Lung (tissue), 11 donors: ENCODE measurements at regions not wholly inside any gene's neighbourhood (a gene's known extent, or its start where the extent isn't known, plus 50 kb on each side); places are given as distances from the start of the nearest gene placed in this dataset.

Experiments used
- ATAC-seq: fragments of 200-7000 bp; cut with Tn5 transposase; one replicate; pipeline ENCODE4 v1.9.1; 2020; ENCODE audit warnings: moderate number of reproducible peaks; ENCODE audit not compliant: insufficient read depth, low FRiP score
- DNase-seq, 3 donors: peaks; one replicate each; pipeline ENCODE4 v3.0.0-alpha.2; 2013 to 2017
- H3K27ac ChIP-seq, 2 donors: one replicate each; pipeline ENCODE4 v1.5.1; 2013; ENCODE audit warnings: mild to moderate bottlenecking in 2 of 2, moderate library complexity in 2 of 2, control low read depth in 1 of 2, inconsistent platforms in 1 of 2, low read depth in 1 of 2, low read length in 1 of 2
- H3K27me3 ChIP-seq, 3 donors: one replicate each; pipeline ENCODE4 v1.5.1; 2013; ENCODE audit warnings: low read length in 2 of 3; ENCODE audit not compliant: control insufficient read depth in 3 of 3, insufficient read depth in 3 of 3
- H3K36me3 ChIP-seq, 4 donors: one replicate each; pipeline ENCODE4 v1.5.1; 2013; ENCODE audit warnings: low read length in 4 of 4, mild to moderate bottlenecking in 1 of 4, moderate library complexity in 1 of 4; ENCODE audit not compliant: control insufficient read depth in 4 of 4, insufficient read depth in 4 of 4
- H3K4me1 ChIP-seq, 5 donors: one replicate each; pipeline ENCODE4 v1.5.1; 2013; ENCODE audit warnings: low read length in 5 of 5, mild to moderate bottlenecking in 2 of 5, moderate library complexity in 1 of 5; ENCODE audit not compliant: control insufficient read depth in 5 of 5, insufficient read depth in 5 of 5
- H3K4me3 ChIP-seq: one replicate; pipeline ENCODE4 v1.5.1; 2013; ENCODE audit warnings: mild to moderate bottlenecking, control low read depth, moderate library complexity
- H3K9ac ChIP-seq, 2 donors: one replicate each; pipeline ENCODE4 v1.5.1; 2013; ENCODE audit warnings: low read length in 2 of 2, control low read depth in 1 of 2; ENCODE audit not compliant: insufficient read depth in 1 of 2
- H3K9me3 ChIP-seq, 4 donors: one replicate each; pipeline ENCODE4 v1.5.1; 2013; ENCODE audit warnings: low read length in 3 of 4, mild to moderate bottlenecking in 1 of 4, moderate library complexity in 1 of 4; ENCODE audit not compliant: control insufficient read depth in 4 of 4, insufficient read depth in 3 of 4
- CTCF ChIP-seq: IDR thresholded peaks from 2 replicates; pipeline ENCODE4 v1.5.1; 2012; ENCODE audit warnings: mild to moderate bottlenecking; ENCODE audit errors: control extremely low read depth, extremely low read depth
- WGBS, 2 donors: extraction: QIAGEN DNeasy Blood & Tissue Kit; methylation state at CpG; one replicate each; pipeline ENCODE4 v1.1.7; 2013; 5-methylcytosine and 5-hydroxymethylcytosine counted together
- donor health status: control.
- donor health status: control.
- donor health status: Bipolar disorder and iron deficiency.
- donor health status: healthy.
- donor health status: DM: yes; HTN: yes; CAD: no.

GRCh38 chr3:86225461-86225860 lies 765.5 kb downstream of the VGLL3 start:
- TF ChIP-seq CTCF, result no peak
- H3K4me1 ChIP-seq, result no peaks in the 10 kb centered on the region
- no peaks in the 10 kb centered on the region for H3K9me3 ChIP-seq
- no peak overlapping the region for H3K4me3 ChIP-seq
- WGBS, 2 donors, result 55 to 75% methylated on average over 3 of the region's 3 CpGs
- no peak for ATAC-seq
- no peaks in the 10 kb centered on the region for H3K27me3 ChIP-seq
- no peaks in the 10 kb centered on the region for H3K36me3 ChIP-seq
- H3K9ac ChIP-seq, result no peak overlapping the region
- H3K27ac ChIP-seq, result no peak overlapping the region
- DNase-seq, result no peak

- Histone ChIP-seq H3K36me3 (no peaks in the 10 kb centered on the region), H3K27ac (no peak overlapping the region), H3K9me3 (no peaks in the 10 kb centered on the region), H3K4me3 (no peak overlapping the region), H3K27me3 (no peaks in the 10 kb centered on the region), H3K4me1 (no peaks in the 10 kb centered on the region), H3K9ac (no peak overlapping the region)
- DNase-seq (no peak), ATAC-seq (no peak)
- WGBS, 2 donors, result 94 to 97% methylated on average over 3 of the region's 3 CpGs
- TF ChIP-seq CTCF, result no peak
Measured at GRCh38 chr3:86221601-86222000, 769.3 kb downstream of the VGLL3 start.

GRCh38 chr3:86208772-86209171 lies 782.2 kb downstream of the VGLL3 start:
- H3K36me3 ChIP-seq, result no peaks in the 10 kb centered on the region
- DNase-seq, result no peak
- TF ChIP-seq CTCF, result no peak
- no peak overlapping the region for H3K27ac ChIP-seq
- WGBS, 2 donors, result 84 to 90% methylated on average over 1 of the region's 1 CpG
- ATAC-seq, result no peak
- H3K9ac ChIP-seq, result no peak overlapping the region
- H3K27me3 ChIP-seq, result no peaks in the 10 kb centered on the region
- H3K4me3 ChIP-seq, result no peak overlapping the region
- no peaks in the 10 kb centered on the region for H3K9me3 ChIP-seq
- no peaks in the 10 kb centered on the region for H3K4me1 ChIP-seq

GRCh38 chr3:86182606-86183005 lies 808.3 kb downstream of the VGLL3 start:
- H3K9ac ChIP-seq, result no peak overlapping the region
- DNase-seq (no peak), ATAC-seq (no peak)
- H3K4me1 ChIP-seq, result no peaks in the 10 kb centered on the region
- H3K4me3 ChIP-seq, result no peak overlapping the region
- WGBS, 2 donors, result 87 to 90% methylated on average over 2 of the region's 2 CpGs
- H3K9me3 ChIP-seq, result peaks cover 0 to 2% (median 0%) of the 10 kb centered on the region in 4 donors
- no peak for TF ChIP-seq CTCF
- no peaks in the 10 kb centered on the region for H3K36me3 ChIP-seq
- no peaks in the 10 kb centered on the region for H3K27me3 ChIP-seq
- H3K27ac ChIP-seq, result no peak overlapping the region
